ENCODE measurements at regions not wholly inside any gene's neighbourhood (a gene's known extent, or its start where the extent isn't known, plus 50 kb on each side); places are given as distances from the start of the nearest gene placed in this dataset.
"Not testable (repeated sequence)": the region's sequence is repeated elsewhere in the genome, so short reads cannot be mapped to it uniquely, and the experiment has no call there.

- not testable (repeated sequence) for DNase-seq (ENCODE audit: low spot score)
Measured at GRCh38 chr17:6373599-6373998, 61.3 kb downstream of the AIPL1 start.

GRCh38 chr17:6366221-6366666 is 68.7 kb downstream of the AIPL1 start:
- DNase-seq (ENCODE audit: low spot score): peak; percentile 18

GRCh38 chr17:6365200-6365943 is 69.5 kb downstream of the AIPL1 start:
- peak; percentile 39 for DNase-seq (ENCODE audit: low spot score)

- peak; percentile 24 for DNase-seq (ENCODE audit: low spot score)
Measured at GRCh38 chr17:6361733-6362132, 73.2 kb downstream of the AIPL1 start.

- no peak for DNase-seq (ENCODE audit: low spot score)
Measured at GRCh38 chr17:6358131-6358530, 76.8 kb downstream of the AIPL1 start.

GRCh38 chr17:6356562-6356961 is 78.4 kb downstream of the AIPL1 start:
- no peak for DNase-seq (ENCODE audit: low spot score)

- DNase-seq (ENCODE audit: low spot score): no peak
Measured at GRCh38 chr17:6355196-6355595, 79.7 kb downstream of the AIPL1 start.

- no peak for DNase-seq (ENCODE audit: low spot score)
Measured at GRCh38 chr17:6352801-6353560, 81.9 kb downstream of the AIPL1 start.

GRCh38 chr17:6352016-6352415 is 82.9 kb downstream of the AIPL1 start:
- DNase-seq (ENCODE audit: low spot score): no peak

- DNase-seq (ENCODE audit: low spot score): no peak
Measured at GRCh38 chr17:6350806-6351205, 84.1 kb downstream of the AIPL1 start.

- DNase-seq (ENCODE audit: low spot score): no peak
Measured at GRCh38 chr17:6348891-6349290, 86.0 kb downstream of the AIPL1 start.

- no peak for DNase-seq (ENCODE audit: low spot score)
Measured at GRCh38 chr17:6347776-6348175, 87.1 kb downstream of the AIPL1 start.

GRCh38 chr17:6346986-6347385 is 87.9 kb downstream of the AIPL1 start:
- no peak for DNase-seq (ENCODE audit: low spot score)

- DNase-seq (ENCODE audit: low spot score): no peak
Measured at GRCh38 chr17:6346156-6346786, 88.7 kb downstream of the AIPL1 start.

- no peak for DNase-seq (ENCODE audit: low spot score)
Measured at GRCh38 chr17:6343736-6344135, 91.2 kb downstream of the AIPL1 start.

- no peak for DNase-seq (ENCODE audit: low spot score)
Measured at GRCh38 chr17:6343191-6343590, 91.7 kb downstream of the AIPL1 start.

- DNase-seq (ENCODE audit: low spot score): no peak
Measured at GRCh38 chr17:6340708-6341107, 94.2 kb downstream of the AIPL1 start.

- DNase-seq (ENCODE audit: low spot score): no peak
Measured at GRCh38 chr17:6334386-6334785, 100.5 kb downstream of the AIPL1 start.

GRCh38 chr17:6330936-6331335 is 104.0 kb downstream of the AIPL1 start:
- no peak for DNase-seq (ENCODE audit: low spot score)

- no peak for DNase-seq (ENCODE audit: low spot score)
Measured at GRCh38 chr17:6328279-6328678, 106.6 kb downstream of the AIPL1 start.

GRCh38 chr17:6327007-6327406 is 107.9 kb downstream of the AIPL1 start:
- no peak for DNase-seq (ENCODE audit: low spot score)

GRCh38 chr17:6326483-6326882 is 108.4 kb downstream of the AIPL1 start:
- DNase-seq (ENCODE audit: low spot score): no peak

GRCh38 chr17:6325741-6326140 is 109.2 kb downstream of the AIPL1 start:
- DNase-seq (ENCODE audit: low spot score): no peak

Measured in AG08396 (cell line).